Duodenal mucosa (tissue), 2 donors: ENCODE measurements at regions not wholly inside any gene's neighbourhood (a gene's known extent, or its start where the extent isn't known, plus 50 kb on each side); places are given as distances from the start of the nearest gene placed in this dataset.

Source experiments
- H3K27ac ChIP-seq: one replicate; pipeline ENCODE4 v1.7.0; 2013; ENCODE audit warnings: low read depth, low read length
- H3K27me3 ChIP-seq, 2 donors: one replicate each; pipeline ENCODE4 v1.7.0; 2013; ENCODE audit warnings: low read length in 2 of 2, control low read depth in 1 of 2; ENCODE audit not compliant: insufficient read depth in 2 of 2, control insufficient read depth in 1 of 2
- H3K36me3 ChIP-seq, 2 donors: one replicate each; pipeline ENCODE4 v1.7.0; 2013; ENCODE audit warnings: low read length in 2 of 2, control low read depth in 1 of 2; ENCODE audit not compliant: insufficient read depth in 2 of 2, control insufficient read depth in 1 of 2
- H3K4me1 ChIP-seq, 2 donors: one replicate each; pipeline ENCODE4 v1.7.0; 2013; ENCODE audit warnings: low read length in 2 of 2, control low read depth in 1 of 2; ENCODE audit not compliant: insufficient read depth in 2 of 2, control insufficient read depth in 1 of 2
- H3K4me3 ChIP-seq, 2 donors: one replicate each; pipeline ENCODE4 v1.7.0; 2013; ENCODE audit warnings: low read length in 2 of 2, low read depth in 1 of 2
- H3K9ac ChIP-seq, 2 donors: one replicate each; pipeline ENCODE4 v1.7.0; 2013; ENCODE audit warnings: low read length in 2 of 2, low read depth in 1 of 2
- H3K9me3 ChIP-seq, 2 donors: one replicate each; pipeline ENCODE4 v1.7.0; 2013; ENCODE audit warnings: low read length in 2 of 2, control low read depth in 1 of 2; ENCODE audit not compliant: control insufficient read depth in 1 of 2

DNA sequence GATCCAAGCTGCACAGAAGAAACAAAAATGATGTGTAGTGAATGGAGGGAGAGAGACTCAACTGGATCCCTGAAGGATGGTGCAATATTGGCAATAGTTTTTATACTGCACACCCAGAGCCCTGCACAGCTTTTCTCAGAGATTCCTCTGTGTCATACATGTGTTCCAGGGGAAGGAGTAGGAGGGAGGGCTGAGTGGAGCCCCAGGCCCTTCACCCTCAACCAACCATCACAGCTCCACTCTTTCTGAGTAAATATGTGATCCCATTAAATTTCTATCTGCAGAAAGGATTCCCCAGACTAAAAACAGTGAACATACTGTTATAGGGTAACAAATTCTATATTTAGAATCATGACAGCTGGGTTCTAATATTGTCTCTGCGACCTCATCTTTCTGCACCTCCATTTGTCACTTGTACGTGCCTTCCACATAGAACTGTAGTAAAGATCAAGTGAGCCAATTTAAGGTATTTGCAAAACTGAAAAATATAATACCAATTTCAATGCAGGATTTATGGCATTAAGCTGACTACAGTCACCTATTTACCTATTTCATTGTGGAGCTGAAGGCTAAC, 421.4 kb upstream of the NRSN1 start:
- Histone ChIP-seq H3K27ac (no peak overlapping the region), H3K36me3 (no peaks in the 10 kb centered on the region), H3K4me1 (no peaks in the 10 kb centered on the region), H3K9ac (no peak overlapping the region), H3K27me3 (no peaks in the 10 kb centered on the region), H3K9me3 (no peaks in the 10 kb centered on the region), H3K4me3 (no peak overlapping the region)

DNA sequence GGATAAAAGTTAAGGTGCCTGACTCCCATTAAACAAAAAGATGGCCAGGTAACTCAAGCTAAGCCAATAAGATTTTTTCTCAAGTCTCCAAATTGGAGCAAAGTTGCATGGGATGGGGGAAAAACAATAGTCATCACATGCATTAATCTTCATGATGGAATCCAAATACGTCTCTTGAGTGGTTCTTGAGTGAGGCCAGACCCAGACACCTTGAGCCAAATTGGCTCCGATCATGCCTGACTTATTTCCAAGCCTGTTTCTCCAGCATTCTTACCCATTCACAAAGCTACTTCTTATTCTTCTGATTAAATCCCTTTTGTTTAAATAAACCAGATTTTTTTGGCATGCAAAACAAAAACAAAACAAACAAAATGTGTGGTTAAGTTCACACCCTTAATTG, 420.3 kb upstream of the NRSN1 start:
- no peaks in the 10 kb centered on the region for H3K9me3 ChIP-seq
- no peak overlapping the region for H3K9ac ChIP-seq
- no peak overlapping the region for H3K27ac ChIP-seq
- no peaks in the 10 kb centered on the region for H3K36me3 ChIP-seq
- H3K27me3 ChIP-seq = no peaks in the 10 kb centered on the region
- H3K4me1 ChIP-seq = no peaks in the 10 kb centered on the region
- H3K4me3 ChIP-seq = no peak overlapping the region

GRCh38 chr6:23712756-23713155, 413.3 kb upstream of the NRSN1 start:
- Histone ChIP-seq H3K9ac (no peak overlapping the region), H3K4me1 (no peaks in the 10 kb centered on the region), H3K36me3 (no peaks in the 10 kb centered on the region), H3K9me3 (no peaks in the 10 kb centered on the region), H3K27me3 (no peaks in the 10 kb centered on the region), H3K27ac (no peak overlapping the region), H3K4me3 (no peak overlapping the region)

DNA sequence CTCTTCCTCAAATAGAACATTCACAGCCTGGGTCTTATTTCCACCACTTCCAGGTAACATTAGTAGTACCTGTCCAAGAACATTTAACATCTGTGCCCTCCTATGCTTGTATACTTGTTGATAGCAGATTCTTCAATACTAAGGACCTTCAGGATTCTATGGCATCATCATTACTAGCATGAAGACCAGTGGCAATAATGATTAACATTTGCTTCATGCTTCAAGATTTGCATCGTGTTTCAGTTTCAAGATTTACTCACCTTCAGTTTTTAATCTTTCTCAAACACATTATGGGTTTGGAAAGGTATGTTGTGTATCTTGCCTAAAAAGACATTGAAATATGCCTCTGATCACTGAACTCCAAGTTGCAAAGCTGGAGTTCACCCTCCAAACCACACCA, 412.8 kb upstream of the NRSN1 start:
- Histone ChIP-seq H3K36me3 (no peaks in the 10 kb centered on the region), H3K9me3 (no peaks in the 10 kb centered on the region), H3K27me3 (no peaks in the 10 kb centered on the region), H3K4me1 (no peaks in the 10 kb centered on the region), H3K9ac (no peak overlapping the region), H3K27ac (no peak overlapping the region), H3K4me3 (no peak overlapping the region)

GRCh38 chr6:23728707-23729106, 397.3 kb upstream of the NRSN1 start:
- no peak overlapping the region for H3K4me3 ChIP-seq
- no peaks in the 10 kb centered on the region for H3K9me3 ChIP-seq
- H3K9ac ChIP-seq = no peak overlapping the region
- H3K36me3 ChIP-seq = no peaks in the 10 kb centered on the region
- no peaks in the 10 kb centered on the region for H3K27me3 ChIP-seq
- H3K27ac ChIP-seq = no peak overlapping the region
- H3K4me1 ChIP-seq = no peaks in the 10 kb centered on the region

GRCh38 chr6:23731609-23732008, 394.4 kb upstream of the NRSN1 start:
- Histone ChIP-seq H3K9ac (no peak overlapping the region), H3K9me3 (no peaks in the 10 kb centered on the region), H3K36me3 (no peaks in the 10 kb centered on the region), H3K4me3 (no peak overlapping the region), H3K27me3 (no peaks in the 10 kb centered on the region), H3K4me1 (no peaks in the 10 kb centered on the region), H3K27ac (no peak overlapping the region)

DNA sequence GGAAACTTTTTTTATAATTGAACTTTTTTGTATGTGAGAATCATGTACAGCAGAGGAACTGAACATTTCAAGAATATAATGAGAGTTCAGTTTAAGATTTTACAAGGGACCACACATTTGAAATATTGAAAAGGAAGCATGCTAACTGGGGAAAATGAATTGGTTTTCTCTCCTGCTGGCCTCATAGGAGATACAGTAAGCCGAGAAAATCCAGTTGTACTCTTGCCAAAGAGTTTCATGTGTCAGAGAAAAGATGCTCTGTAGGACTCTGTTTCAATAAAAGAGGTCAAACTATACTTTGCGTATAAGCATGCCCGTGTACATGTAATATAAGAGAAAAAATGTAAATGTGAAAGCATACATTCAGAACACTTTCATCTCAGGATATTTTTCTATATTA, 393.5 kb upstream of the NRSN1 start:
- Histone ChIP-seq H3K4me1 (no peaks in the 10 kb centered on the region), H3K36me3 (no peaks in the 10 kb centered on the region), H3K4me3 (no peak overlapping the region), H3K9me3 (no peaks in the 10 kb centered on the region), H3K9ac (no peak overlapping the region), H3K27me3 (no peaks in the 10 kb centered on the region), H3K27ac (no peak overlapping the region)

GRCh38 chr6:23735151-23735550, 390.9 kb upstream of the NRSN1 start:
- H3K4me3 ChIP-seq = no peak overlapping the region
- no peak overlapping the region for H3K27ac ChIP-seq
- H3K36me3 ChIP-seq = no peaks in the 10 kb centered on the region
- H3K4me1 ChIP-seq = no peaks in the 10 kb centered on the region
- H3K9ac ChIP-seq = no peak overlapping the region
- no peaks in the 10 kb centered on the region for H3K27me3 ChIP-seq
- no peaks in the 10 kb centered on the region for H3K9me3 ChIP-seq

- H3K27ac ChIP-seq = no peak overlapping the region
- no peaks in the 10 kb centered on the region for H3K27me3 ChIP-seq
- no peaks in the 10 kb centered on the region for H3K9me3 ChIP-seq
- no peaks in the 10 kb centered on the region for H3K4me1 ChIP-seq
- H3K4me3 ChIP-seq = no peak overlapping the region
- H3K36me3 ChIP-seq = no peaks in the 10 kb centered on the region
- no peak overlapping the region for H3K9ac ChIP-seq
Observed at GRCh38 chr6:23736577-23736976, 389.4 kb upstream of the NRSN1 start.

- no peaks in the 10 kb centered on the region for H3K4me1 ChIP-seq
- H3K4me3 ChIP-seq = no peak overlapping the region
- H3K9ac ChIP-seq = no peak overlapping the region
- H3K36me3 ChIP-seq = no peaks in the 10 kb centered on the region
- no peaks in the 10 kb centered on the region for H3K9me3 ChIP-seq
- H3K27ac ChIP-seq = no peak overlapping the region
- H3K27me3 ChIP-seq = no peaks in the 10 kb centered on the region
Observed at GRCh38 chr6:23747239-23747638, 378.8 kb upstream of the NRSN1 start.

GRCh38 chr6:23752414-23752813, 373.6 kb upstream of the NRSN1 start:
- H3K36me3 ChIP-seq = no peaks in the 10 kb centered on the region
- H3K4me3 ChIP-seq = no peak overlapping the region
- no peak overlapping the region for H3K27ac ChIP-seq
- H3K4me1 ChIP-seq = no peaks in the 10 kb centered on the region
- H3K9ac ChIP-seq = no peak overlapping the region
- no peaks in the 10 kb centered on the region for H3K27me3 ChIP-seq
- no peaks in the 10 kb centered on the region for H3K9me3 ChIP-seq
